ENCODE measurements at regions not wholly inside any gene's neighbourhood (a gene's known extent, or its start where the extent isn't known, plus 50 kb on each side); places are given as distances from the start of the nearest gene placed in this dataset.

DNA sequence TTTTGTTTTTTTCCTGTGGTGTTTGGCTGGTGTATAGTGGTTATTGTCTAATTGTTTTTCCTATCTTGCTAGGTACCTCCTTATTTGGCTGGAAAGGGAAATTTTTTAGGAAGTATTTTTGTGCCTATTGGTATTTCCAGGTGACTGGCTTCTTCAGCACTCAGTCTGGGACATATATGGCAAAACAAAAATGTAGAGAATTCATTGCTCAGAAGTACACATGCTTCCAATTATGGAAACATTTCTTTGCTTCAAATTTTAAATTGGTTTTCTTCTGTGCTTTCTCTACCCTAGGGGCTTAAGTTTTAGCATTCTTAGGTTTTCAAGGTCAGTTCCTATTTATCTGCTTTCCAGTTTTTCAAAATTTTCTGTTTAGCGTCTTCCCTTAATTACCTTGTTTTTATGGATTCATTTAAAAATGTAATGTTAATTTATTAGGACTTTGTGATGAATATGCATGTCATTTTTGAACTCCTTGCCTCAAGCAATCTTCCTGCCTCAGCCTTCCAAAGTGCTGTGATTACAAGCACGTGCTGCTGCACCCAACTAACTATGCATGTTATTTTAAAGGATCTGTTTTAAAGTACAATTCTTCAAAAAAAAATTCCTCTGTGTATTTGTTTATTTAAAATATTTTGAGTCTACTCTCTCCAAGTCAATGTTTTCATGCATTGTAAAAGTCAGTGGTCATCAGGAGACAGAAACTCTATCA, 231.9 kb upstream of the DPPA4 start:
- CTCF ChIA-PET: no interaction called here
- POLR2A ChIA-PET: no interaction called here
- no peak for TF ChIP-seq HDGF (IDR thresholded peaks at IDR 0.05; ENCODE audit: borderline replicate concordance)
- no peak for DNase-seq (ENCODE audit: extremely low spot score)

DNA sequence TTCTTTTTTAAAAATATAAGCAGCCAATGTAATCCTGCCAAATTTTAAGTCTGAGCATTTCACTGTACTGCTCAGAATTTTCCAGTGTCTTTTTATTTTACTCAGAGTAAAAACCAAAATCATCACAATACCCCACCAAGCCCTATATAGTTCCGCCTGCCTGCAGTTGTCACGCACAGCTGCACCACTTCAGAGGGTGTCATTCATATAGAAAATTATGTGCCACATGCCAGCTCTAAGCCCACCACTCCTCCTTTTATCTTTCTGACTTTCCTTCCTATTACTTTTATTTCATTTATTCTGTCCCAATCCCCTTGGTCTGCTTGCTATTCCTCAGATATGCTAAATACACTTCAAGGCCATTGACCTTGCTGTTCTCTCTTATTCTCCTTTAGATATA, 233.1 kb upstream of the DPPA4 start:
- DNase-seq (ENCODE audit: extremely low spot score): no peak

DNA sequence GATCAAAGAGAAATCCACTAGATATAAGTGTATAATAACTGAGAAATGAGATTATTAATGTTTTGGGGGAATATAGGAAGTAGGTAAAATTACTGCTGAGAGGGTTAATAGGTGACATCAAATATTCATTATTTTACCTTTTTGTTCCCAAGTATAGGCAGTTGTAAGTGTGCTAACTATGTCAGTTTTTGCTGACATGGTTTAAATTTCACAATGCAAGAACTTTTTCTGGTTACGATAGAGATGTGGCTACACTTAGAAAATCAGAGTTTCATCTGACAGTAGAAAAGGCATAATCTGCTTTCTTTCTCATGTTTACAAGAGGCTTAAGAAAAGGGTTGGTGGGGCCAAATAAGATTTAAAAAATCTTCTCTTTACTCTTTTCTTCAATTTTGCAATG, 235.0 kb upstream of the DPPA4 start:
- ChIA-PET POLR2A (no interaction called here), CTCF (no interaction called here)
- no peak for TF ChIP-seq TARDBP (IDR thresholded peaks at IDR 0.05)
- TF ChIP-seq, protein P1, sequence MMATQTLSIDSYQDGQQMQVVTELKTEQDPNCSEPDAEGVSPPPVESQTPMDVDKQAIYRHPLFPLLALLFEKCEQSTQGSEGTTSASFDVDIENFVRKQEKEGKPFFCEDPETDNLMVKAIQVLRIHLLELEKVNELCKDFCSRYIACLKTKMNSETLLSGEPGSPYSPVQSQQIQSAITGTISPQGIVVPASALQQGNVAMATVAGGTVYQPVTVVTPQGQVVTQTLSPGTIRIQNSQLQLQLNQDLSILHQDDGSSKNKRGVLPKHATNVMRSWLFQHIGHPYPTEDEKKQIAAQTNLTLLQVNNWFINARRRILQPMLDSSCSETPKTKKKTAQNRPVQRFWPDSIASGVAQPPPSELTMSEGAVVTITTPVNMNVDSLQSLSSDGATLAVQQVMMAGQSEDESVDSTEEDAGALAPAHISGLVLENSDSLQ (IDR thresholded peaks at IDR 0.05): no peak
- DNase-seq (ENCODE audit: extremely low spot score): no peak

More for the DNA sequence above, 233.1 kb upstream of the DPPA4 start:
- ChIA-PET CTCF (no interaction called here), POLR2A (no interaction called here)
- no peak for TF ChIP-seq ZNF384 (IDR thresholded peaks at IDR 0.05)
- TF ChIP-seq ELF4 (IDR thresholded peaks at IDR 0.05): no peak
- no peak for TF ChIP-seq HDGF (IDR thresholded peaks at IDR 0.05; ENCODE audit: borderline replicate concordance)
- TF ChIP-seq TARDBP (IDR thresholded peaks at IDR 0.05): no peak
- no peak for TF ChIP-seq ARNT (IDR thresholded peaks at IDR 0.05)
- TF ChIP-seq LEF1 (IDR thresholded peaks at IDR 0.05; ENCODE audit: borderline replicate concordance): no peak

DNA sequence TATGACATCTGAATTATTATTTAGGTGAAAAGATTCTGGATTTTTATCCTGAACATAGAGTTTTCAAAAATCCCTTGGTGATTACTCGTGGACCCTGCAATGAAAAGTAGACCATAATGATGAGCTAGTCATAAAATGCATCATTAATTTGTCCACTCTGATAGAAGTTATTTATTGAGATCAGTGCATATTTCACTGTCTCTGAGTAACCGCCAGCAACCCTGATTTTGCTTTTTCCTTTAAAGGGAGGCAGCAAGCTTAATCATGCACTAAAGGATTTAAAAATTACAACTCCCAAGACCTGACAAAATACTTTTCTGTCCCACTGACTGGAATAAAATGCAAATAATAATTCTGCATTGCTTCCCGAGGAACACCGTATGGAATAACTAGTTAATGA, 259.6 kb upstream of the DPPA4 start:
- DNase-seq (ENCODE audit: extremely low spot score): no peak
- ChIA-PET CTCF (no interaction called here), POLR2A (no interaction called here)
- no peak for TF ChIP-seq ZNF384 (IDR thresholded peaks at IDR 0.05)
- TF ChIP-seq, protein P1 (IDR thresholded peaks at IDR 0.05): no peak
- TF ChIP-seq FOXM1 (IDR thresholded peaks at IDR 0.05; ENCODE audit: borderline replicate concordance): no peak
- no peak for TF ChIP-seq LEF1 (IDR thresholded peaks at IDR 0.05; ENCODE audit: borderline replicate concordance)
- no peak for TF ChIP-seq FOXK2 (IDR thresholded peaks at IDR 0.05)
- TF ChIP-seq L3MBTL2 (conservative IDR thresholded peaks at IDR 0.05): no peak

DNA sequence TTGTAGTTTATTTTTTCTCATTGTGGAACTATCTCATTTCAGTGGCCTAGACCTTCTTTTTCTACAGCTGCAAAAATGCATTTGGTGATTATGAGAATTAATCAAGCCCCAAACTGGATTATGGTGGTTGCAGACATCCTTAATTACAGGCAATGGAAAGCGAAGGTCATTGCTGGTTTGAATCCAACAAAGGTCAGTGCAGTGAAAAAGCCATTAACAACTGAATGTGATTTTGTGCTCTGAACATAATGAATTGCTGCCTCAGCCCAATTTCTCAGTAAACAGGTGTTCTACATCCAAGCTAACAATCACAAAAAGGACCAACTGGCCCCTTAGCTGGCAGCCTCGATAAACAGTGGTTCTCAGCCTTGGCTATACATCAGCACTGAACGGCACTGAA, 260.1 kb upstream of the DPPA4 start:
- DNase-seq (ENCODE audit: extremely low spot score): no peak
- ChIA-PET POLR2A (no interaction called here), CTCF (no interaction called here)
- TF ChIP-seq BHLHE40 (IDR thresholded peaks at IDR 0.05; ENCODE audit: borderline replicate concordance) (no peak), TARDBP (IDR thresholded peaks at IDR 0.05) (no peak), LEF1 (IDR thresholded peaks at IDR 0.05; ENCODE audit: borderline replicate concordance) (no peak), ELF4 (IDR thresholded peaks at IDR 0.05) (no peak), L3MBTL2 (conservative IDR thresholded peaks at IDR 0.05) (no peak), ZNF384 (IDR thresholded peaks at IDR 0.05) (no peak), SUZ12 (IDR thresholded peaks at IDR 0.05) (no peak), FOXM1 (IDR thresholded peaks at IDR 0.05; ENCODE audit: borderline replicate concordance) (no peak), FOXA1 (IDR thresholded peaks at IDR 0.05) (no peak), CTBP1 (IDR thresholded peaks at IDR 0.05; ENCODE audit: borderline replicate concordance) (no peak), SP1 (IDR thresholded peaks at IDR 0.05) (no peak), HDGF (IDR thresholded peaks at IDR 0.05; ENCODE audit: borderline replicate concordance) (no peak)
- TF ChIP-seq, protein P1 (IDR thresholded peaks at IDR 0.05): no peak

DNA sequence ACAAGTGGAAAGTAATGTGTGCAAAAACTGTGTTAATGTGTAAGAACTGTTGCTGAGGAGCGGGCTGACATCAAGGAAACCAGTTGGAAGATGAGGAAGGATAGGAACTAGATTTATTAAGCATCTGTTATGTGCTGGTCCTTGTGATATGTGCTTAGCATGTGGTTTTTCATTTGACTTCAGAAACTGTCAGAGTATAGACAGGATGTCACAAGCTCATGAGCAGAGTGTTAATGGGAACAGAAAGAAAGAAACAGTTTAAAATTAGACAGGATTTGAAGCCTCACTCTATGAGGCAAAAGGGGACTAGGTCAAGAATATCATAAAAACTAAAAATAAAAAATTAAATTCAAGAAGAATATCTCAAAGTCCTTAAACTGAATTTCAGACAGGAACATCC, 270.6 kb upstream of the DPPA4 start:
- CTCF ChIA-PET: no interaction called here
- no peak for TF ChIP-seq CTBP1 (IDR thresholded peaks at IDR 0.05; ENCODE audit: borderline replicate concordance)
- TF ChIP-seq TARDBP (IDR thresholded peaks at IDR 0.05): no peak
- no peak for TF ChIP-seq SP1 (IDR thresholded peaks at IDR 0.05)
- TF ChIP-seq HDGF (IDR thresholded peaks at IDR 0.05; ENCODE audit: borderline replicate concordance): no peak
- no peak for TF ChIP-seq L3MBTL2 (conservative IDR thresholded peaks at IDR 0.05)
- no peak for TF ChIP-seq NFRKB (IDR thresholded peaks at IDR 0.05)
- no peak for TF ChIP-seq SUZ12 (IDR thresholded peaks at IDR 0.05)
- TF ChIP-seq FOXM1 (IDR thresholded peaks at IDR 0.05; ENCODE audit: borderline replicate concordance): no peak
- no peak for TF ChIP-seq ELF4 (IDR thresholded peaks at IDR 0.05)
- no peak for TF ChIP-seq FOXA1 (IDR thresholded peaks at IDR 0.05)
- TF ChIP-seq, protein P1 (IDR thresholded peaks at IDR 0.05): no peak
- TF ChIP-seq BHLHE40 (IDR thresholded peaks at IDR 0.05; ENCODE audit: borderline replicate concordance): no peak
- TF ChIP-seq ZNF384 (IDR thresholded peaks at IDR 0.05): no peak
- no peak for TF ChIP-seq FOXK2 (IDR thresholded peaks at IDR 0.05)
- no peak for TF ChIP-seq ARNT (IDR thresholded peaks at IDR 0.05)
- TF ChIP-seq LEF1 (IDR thresholded peaks at IDR 0.05; ENCODE audit: borderline replicate concordance): no peak
- POLR2A ChIA-PET: no interaction called here
- DNase-seq (ENCODE audit: extremely low spot score): no peak

DNA sequence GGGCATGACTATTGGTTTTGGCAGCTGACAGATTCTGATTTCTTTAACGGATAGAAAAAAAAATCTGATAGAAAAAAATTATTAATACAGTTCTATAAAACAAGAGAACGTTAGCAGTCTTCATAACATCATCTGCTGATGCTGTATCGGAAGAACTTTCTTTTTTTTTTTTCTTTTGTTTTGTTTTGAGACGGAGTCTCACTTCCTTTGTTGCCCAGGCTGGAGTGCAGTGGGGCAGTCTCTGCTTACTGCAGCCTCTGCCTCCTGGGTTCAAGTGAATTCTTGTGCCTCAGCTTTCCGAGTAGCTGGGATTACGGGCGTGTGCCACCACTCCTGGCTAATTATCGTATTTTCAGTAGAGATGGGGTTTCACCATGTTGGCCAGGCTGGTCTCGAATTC, 271.2 kb upstream of the DPPA4 start:
- no peak for DNase-seq (ENCODE audit: extremely low spot score)
- ChIA-PET POLR2A (no interaction called here), CTCF (no interaction called here)
- TF ChIP-seq TARDBP (IDR thresholded peaks at IDR 0.05) (no peak), FOXA1 (IDR thresholded peaks at IDR 0.05) (no peak), ARNT (IDR thresholded peaks at IDR 0.05) (no peak)

Data from HEK293T (cell line).